PC-9 (cell line): ENCODE measurements at regions not wholly inside any gene's neighbourhood (a gene's known extent, or its start where the extent isn't known, plus 50 kb on each side); places are given as distances from the start of the nearest gene placed in this dataset.

ENCODE experiments used
- EZH2 ChIP-seq: fragments of 200-600 bp; sonication (generic); IDR thresholded peaks from 2 replicates; pipeline ENCODE4 v1.8.0; 2017; ENCODE audit warnings: antibody characterized with exemption, low read depth
- TF ChIP-seq, protein P1 (sequence below): fragments of 200-600 bp; sonication (generic); conservative IDR thresholded peaks from 2 replicates; pipeline ENCODE4 v1.6.1; 2017; ENCODE audit warnings: mixed run types, antibody characterized with exemption, mild to moderate bottlenecking, moderate library complexity

DNA sequence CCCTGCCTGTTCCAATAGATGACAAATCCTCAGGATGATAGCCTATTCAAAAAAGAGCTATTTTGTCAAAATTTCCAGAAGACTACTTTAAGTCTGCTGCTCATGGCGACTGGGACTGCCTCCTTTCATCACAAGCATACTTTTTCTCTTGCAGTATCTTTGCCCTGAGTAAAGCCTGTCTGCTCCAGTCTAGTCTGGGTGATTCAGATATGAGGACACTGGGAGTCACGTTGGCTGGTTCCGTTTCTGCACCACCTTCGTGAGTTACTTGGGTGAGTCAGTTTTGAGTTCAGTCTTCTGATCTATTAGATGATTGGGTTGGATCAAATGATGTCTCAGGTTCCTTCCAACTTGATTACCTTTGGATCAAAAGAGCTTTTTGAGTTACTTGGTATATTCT is 301.3 kb upstream of the STXBP6 start:
- no peak for TF ChIP-seq EZH2
- TF ChIP-seq, protein P1, sequence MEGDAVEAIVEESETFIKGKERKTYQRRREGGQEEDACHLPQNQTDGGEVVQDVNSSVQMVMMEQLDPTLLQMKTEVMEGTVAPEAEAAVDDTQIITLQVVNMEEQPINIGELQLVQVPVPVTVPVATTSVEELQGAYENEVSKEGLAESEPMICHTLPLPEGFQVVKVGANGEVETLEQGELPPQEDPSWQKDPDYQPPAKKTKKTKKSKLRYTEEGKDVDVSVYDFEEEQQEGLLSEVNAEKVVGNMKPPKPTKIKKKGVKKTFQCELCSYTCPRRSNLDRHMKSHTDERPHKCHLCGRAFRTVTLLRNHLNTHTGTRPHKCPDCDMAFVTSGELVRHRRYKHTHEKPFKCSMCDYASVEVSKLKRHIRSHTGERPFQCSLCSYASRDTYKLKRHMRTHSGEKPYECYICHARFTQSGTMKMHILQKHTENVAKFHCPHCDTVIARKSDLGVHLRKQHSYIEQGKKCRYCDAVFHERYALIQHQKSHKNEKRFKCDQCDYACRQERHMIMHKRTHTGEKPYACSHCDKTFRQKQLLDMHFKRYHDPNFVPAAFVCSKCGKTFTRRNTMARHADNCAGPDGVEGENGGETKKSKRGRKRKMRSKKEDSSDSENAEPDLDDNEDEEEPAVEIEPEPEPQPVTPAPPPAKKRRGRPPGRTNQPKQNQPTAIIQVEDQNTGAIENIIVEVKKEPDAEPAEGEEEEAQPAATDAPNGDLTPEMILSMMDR, result no peak
